ENCODE measurements at regions not wholly inside any gene's neighbourhood (a gene's known extent, or its start where the extent isn't known, plus 50 kb on each side); places are given as distances from the start of the nearest gene placed in this dataset.

GRCh38 chr12:98228683-98229539 is 286.5 kb upstream of the TMPO start:
- TF ChIP-seq, protein P1, sequence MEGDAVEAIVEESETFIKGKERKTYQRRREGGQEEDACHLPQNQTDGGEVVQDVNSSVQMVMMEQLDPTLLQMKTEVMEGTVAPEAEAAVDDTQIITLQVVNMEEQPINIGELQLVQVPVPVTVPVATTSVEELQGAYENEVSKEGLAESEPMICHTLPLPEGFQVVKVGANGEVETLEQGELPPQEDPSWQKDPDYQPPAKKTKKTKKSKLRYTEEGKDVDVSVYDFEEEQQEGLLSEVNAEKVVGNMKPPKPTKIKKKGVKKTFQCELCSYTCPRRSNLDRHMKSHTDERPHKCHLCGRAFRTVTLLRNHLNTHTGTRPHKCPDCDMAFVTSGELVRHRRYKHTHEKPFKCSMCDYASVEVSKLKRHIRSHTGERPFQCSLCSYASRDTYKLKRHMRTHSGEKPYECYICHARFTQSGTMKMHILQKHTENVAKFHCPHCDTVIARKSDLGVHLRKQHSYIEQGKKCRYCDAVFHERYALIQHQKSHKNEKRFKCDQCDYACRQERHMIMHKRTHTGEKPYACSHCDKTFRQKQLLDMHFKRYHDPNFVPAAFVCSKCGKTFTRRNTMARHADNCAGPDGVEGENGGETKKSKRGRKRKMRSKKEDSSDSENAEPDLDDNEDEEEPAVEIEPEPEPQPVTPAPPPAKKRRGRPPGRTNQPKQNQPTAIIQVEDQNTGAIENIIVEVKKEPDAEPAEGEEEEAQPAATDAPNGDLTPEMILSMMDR (IDR thresholded peaks at IDR 0.05; ENCODE audit: borderline replicate concordance, insufficient read depth, low read depth, low read length): no peak
- H3K4me3 ChIP-seq (ENCODE audit: low read depth, low read length): no peak overlapping the region

GRCh38 chr12:98229540-98229924 is 285.9 kb upstream of the TMPO start:
- TF ChIP-seq, protein P1 (IDR thresholded peaks at IDR 0.05; ENCODE audit: borderline replicate concordance, insufficient read depth, low read depth, low read length): no peak
- no peak overlapping the region for H3K4me3 ChIP-seq (ENCODE audit: low read depth, low read length)

GRCh38 chr12:98232753-98233390 is 282.5 kb upstream of the TMPO start:
- H3K4me3 ChIP-seq (ENCODE audit: low read depth, low read length): no peak overlapping the region
- TF ChIP-seq, protein P1 (IDR thresholded peaks at IDR 0.05; ENCODE audit: borderline replicate concordance, insufficient read depth, low read depth, low read length): no peak

- no peak overlapping the region for H3K4me3 ChIP-seq (ENCODE audit: low read depth, low read length)
- TF ChIP-seq, protein P1 (IDR thresholded peaks at IDR 0.05; ENCODE audit: borderline replicate concordance, insufficient read depth, low read depth, low read length): no peak
Observed at GRCh38 chr12:98235301-98235700, 280.1 kb upstream of the TMPO start.

DNA sequence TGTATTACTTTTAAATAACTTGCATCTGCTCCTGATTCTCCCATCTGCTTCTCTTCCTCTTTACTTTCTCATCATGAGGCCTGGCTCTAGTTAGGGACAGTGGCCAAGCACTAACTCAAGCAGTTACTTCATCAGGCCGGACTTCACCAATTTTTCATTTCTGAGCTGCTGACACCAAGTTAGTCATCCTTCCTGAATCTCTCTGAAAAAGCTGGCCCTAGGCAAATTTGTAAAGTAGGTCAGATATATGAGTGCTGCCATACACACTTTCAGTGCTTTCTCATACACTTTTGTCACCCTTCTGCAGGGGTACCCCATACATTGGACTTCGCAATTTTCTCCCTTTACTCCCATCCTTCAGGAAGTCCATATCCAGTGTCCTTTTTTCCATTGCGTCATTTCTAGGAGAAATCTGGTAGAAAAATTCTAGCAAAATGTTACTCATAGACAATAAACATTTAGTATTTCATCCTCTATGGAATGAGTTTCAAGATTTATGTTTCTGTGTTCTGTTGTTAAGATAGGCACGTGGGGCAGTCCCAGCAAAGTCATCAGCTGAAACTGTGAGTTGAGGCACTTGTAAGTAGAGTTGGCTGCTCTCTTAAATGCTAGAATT is 276.8 kb upstream of the TMPO start:
- no peak overlapping the region for H3K4me3 ChIP-seq (ENCODE audit: low read depth, low read length)
- TF ChIP-seq, protein P1 (IDR thresholded peaks at IDR 0.05; ENCODE audit: borderline replicate concordance, insufficient read depth, low read depth, low read length): no peak

DNA sequence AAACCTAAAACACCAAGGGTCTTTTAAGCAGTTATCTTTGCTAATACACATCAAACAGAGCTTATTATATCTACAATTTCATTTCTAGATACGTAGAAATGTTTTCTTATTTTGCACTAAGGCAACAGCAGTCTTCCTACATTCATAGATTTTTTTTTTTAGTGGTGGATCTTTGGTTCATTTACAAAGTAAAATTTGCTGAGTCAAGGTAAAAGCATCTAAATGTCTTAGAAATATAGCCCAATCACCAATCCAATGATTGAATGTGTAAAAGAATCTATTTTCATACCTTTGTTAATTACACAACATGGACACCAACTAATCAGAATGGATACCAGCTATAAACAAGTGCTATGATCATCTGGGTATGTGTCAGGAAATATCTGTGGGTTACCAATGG is 272.2 kb upstream of the TMPO start:
- H3K4me3 ChIP-seq (ENCODE audit: low read depth, low read length): no peak overlapping the region
- TF ChIP-seq, protein P1 (IDR thresholded peaks at IDR 0.05; ENCODE audit: borderline replicate concordance, insufficient read depth, low read depth, low read length): no peak

All from GM12875 (cell line).